Posterior cingulate gyrus (tissue), 11 donors: ENCODE measurements at regions not wholly inside any gene's neighbourhood (a gene's known extent, or its start where the extent isn't known, plus 50 kb on each side); places are given as distances from the start of the nearest gene placed in this dataset.

Source experiments
- DNase-seq, 10 donors: peaks; one replicate each; pipeline versions ENCODE4 v3.0.0 to v3.0.0-alpha.2; 2020 to 2021; ENCODE audit warnings: mixed read lengths in 3 of 10
- intact Hi-C: fragments of 100-400 bp; cut with DNase I; formaldehyde crosslinking; loops from one replicate; pipeline ENCODE4 v1.15.1; 2023

GRCh38 chr3:99542767-99543518 is 95.5 kb upstream of the COL8A1 start:
- intact Hi-C loops, result no loop called here
- DNase-seq, result no peak

GRCh38 chr3:99541181-99541580 is 97.2 kb upstream of the COL8A1 start:
- intact Hi-C loops, result no loop called here
- no peak for DNase-seq

- intact Hi-C loops, result loop anchor here (10.0 kb wide), 1 partner anchor 513 kb away; no protein-coding TSS in a partner anchor
- DNase-seq, result no peak
Observed at GRCh38 chr3:99537416-99537815, 101.0 kb upstream of the COL8A1 start.

- no peak for DNase-seq
- intact Hi-C loops, result loop anchor here (10.0 kb wide), 1 partner anchor 512 kb away; no protein-coding TSS in a partner anchor
Observed at GRCh38 chr3:99536555-99537314, 101.7 kb upstream of the COL8A1 start.

GRCh38 chr3:99534951-99535704 is 103.3 kb upstream of the COL8A1 start:
- intact Hi-C loops, result loop anchor here (10.0 kb wide), 1 partner anchor 510 kb away; no protein-coding TSS in a partner anchor
- peak in 1 of 10 donors; percentile 48 for DNase-seq

- DNase-seq, result peak in 5 of 10 donors; percentile 6 to 57 (median 37)
Observed at GRCh38 chr3:99532246-99532645, 106.1 kb upstream of the COL8A1 start.

GRCh38 chr3:99529265-99529664 is 109.1 kb upstream of the COL8A1 start:
- no peak for DNase-seq
- intact Hi-C loops, result no loop called here

More at GRCh38 chr3:99532246-99532645, 106.1 kb upstream of the COL8A1 start:
- intact Hi-C loops, result loop anchor here (10.0 kb wide), 1 partner anchor 507 kb away; no protein-coding TSS in a partner anchor

GRCh38 chr3:99526921-99527320 is 111.5 kb upstream of the COL8A1 start:
- intact Hi-C loops, result no loop called here
- DNase-seq, result no peak

- intact Hi-C loops, result no loop called here
- no peak for DNase-seq
Observed at GRCh38 chr3:99524559-99524958, 113.8 kb upstream of the COL8A1 start.

- no peak for DNase-seq
- intact Hi-C loops, result no loop called here
Observed at GRCh38 chr3:99523431-99524127, 114.8 kb upstream of the COL8A1 start.

GRCh38 chr3:99522147-99522546 is 116.2 kb upstream of the COL8A1 start:
- intact Hi-C loops, result no loop called here
- DNase-seq, result no peak

- intact Hi-C loops, result no loop called here
- DNase-seq, result no peak
Observed at GRCh38 chr3:99521551-99521950, 116.8 kb upstream of the COL8A1 start.

- intact Hi-C loops, result no loop called here
- DNase-seq, result no peak
Observed at GRCh38 chr3:99520513-99520912, 117.9 kb upstream of the COL8A1 start.

GRCh38 chr3:99516936-99517335 is 121.5 kb upstream of the COL8A1 start:
- intact Hi-C loops, result no loop called here
- DNase-seq, result no peak

GRCh38 chr3:99515891-99516290 is 122.5 kb upstream of the COL8A1 start:
- DNase-seq, result no peak
- intact Hi-C loops, result no loop called here

GRCh38 chr3:99509224-99509623 is 129.2 kb upstream of the COL8A1 start:
- intact Hi-C loops, result no loop called here
- no peak for DNase-seq

- intact Hi-C loops, result no loop called here
- DNase-seq, result no peak
Observed at GRCh38 chr3:99508191-99508590, 130.2 kb upstream of the COL8A1 start.

GRCh38 chr3:99505646-99506269 is 132.6 kb upstream of the COL8A1 start:
- no peak for DNase-seq
- intact Hi-C loops, result no loop called here

GRCh38 chr3:99505200-99505599 is 133.2 kb upstream of the COL8A1 start:
- intact Hi-C loops, result no loop called here
- no peak for DNase-seq

GRCh38 chr3:99504258-99504657 is 134.1 kb upstream of the COL8A1 start:
- intact Hi-C loops, result no loop called here
- DNase-seq, result no peak
